ENCODE measurements at regions not wholly inside any gene's neighbourhood (a gene's known extent, or its start where the extent isn't known, plus 50 kb on each side); places are given as distances from the start of the nearest gene placed in this dataset.
"Not testable (repeated sequence)": the region's sequence is repeated elsewhere in the genome, so short reads cannot be mapped to it uniquely, and the experiment has no call there.

GRCh38 chr14:87617079-87617478, 375.9 kb downstream of the GALC start:
- H3K27me3 ChIP-seq (ENCODE audit: control insufficient read depth, insufficient read depth, low read length) = no peaks in the 10 kb centered on the region
- no peak overlapping the region for H3K4me3 ChIP-seq (ENCODE audit: low read depth, low read length)
- no peak for DNase-seq (ENCODE audit: low read depth)
- no peaks in the 10 kb centered on the region for H3K36me3 ChIP-seq (ENCODE audit: control insufficient read depth, insufficient read depth, low read length)
- TF ChIP-seq, protein P1, sequence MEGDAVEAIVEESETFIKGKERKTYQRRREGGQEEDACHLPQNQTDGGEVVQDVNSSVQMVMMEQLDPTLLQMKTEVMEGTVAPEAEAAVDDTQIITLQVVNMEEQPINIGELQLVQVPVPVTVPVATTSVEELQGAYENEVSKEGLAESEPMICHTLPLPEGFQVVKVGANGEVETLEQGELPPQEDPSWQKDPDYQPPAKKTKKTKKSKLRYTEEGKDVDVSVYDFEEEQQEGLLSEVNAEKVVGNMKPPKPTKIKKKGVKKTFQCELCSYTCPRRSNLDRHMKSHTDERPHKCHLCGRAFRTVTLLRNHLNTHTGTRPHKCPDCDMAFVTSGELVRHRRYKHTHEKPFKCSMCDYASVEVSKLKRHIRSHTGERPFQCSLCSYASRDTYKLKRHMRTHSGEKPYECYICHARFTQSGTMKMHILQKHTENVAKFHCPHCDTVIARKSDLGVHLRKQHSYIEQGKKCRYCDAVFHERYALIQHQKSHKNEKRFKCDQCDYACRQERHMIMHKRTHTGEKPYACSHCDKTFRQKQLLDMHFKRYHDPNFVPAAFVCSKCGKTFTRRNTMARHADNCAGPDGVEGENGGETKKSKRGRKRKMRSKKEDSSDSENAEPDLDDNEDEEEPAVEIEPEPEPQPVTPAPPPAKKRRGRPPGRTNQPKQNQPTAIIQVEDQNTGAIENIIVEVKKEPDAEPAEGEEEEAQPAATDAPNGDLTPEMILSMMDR (IDR thresholded peaks at IDR 0.05; ENCODE audit: insufficient read depth, low read length, poor library complexity, severe bottlenecking) = no peak

GRCh38 chr14:87615822-87616679, 376.9 kb downstream of the GALC start:
- TF ChIP-seq, protein P1 (IDR thresholded peaks at IDR 0.05; ENCODE audit: insufficient read depth, low read length, poor library complexity, severe bottlenecking) = peak; percentile 76
- no peak overlapping the region for H3K4me3 ChIP-seq (ENCODE audit: low read depth, low read length)
- no peaks in the 10 kb centered on the region for H3K36me3 ChIP-seq (ENCODE audit: control insufficient read depth, insufficient read depth, low read length)
- no peak for DNase-seq (ENCODE audit: low read depth)
- no peaks in the 10 kb centered on the region for H3K27me3 ChIP-seq (ENCODE audit: control insufficient read depth, insufficient read depth, low read length)

DNA sequence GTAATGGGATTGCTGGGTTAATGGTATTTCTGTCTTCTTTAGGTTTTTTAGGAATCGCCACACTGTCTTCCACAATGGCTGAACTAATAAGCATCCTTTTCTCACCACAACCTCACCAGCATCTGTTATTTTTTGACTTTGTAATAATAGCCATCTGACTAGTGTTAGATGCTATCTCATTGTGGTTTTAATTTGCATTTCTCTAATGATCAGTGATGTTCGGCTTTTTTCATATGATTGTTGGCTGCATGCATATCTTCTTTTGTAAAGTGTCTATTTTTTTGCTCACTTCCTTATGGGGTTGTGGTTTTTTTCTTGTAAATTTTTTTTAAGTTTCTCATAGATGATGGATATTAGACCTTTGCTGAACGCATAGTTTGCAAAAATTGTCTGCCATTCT, 377.9 kb downstream of the GALC start:
- no peaks in the 10 kb centered on the region for H3K27me3 ChIP-seq (ENCODE audit: control insufficient read depth, insufficient read depth, low read length)
- TF ChIP-seq, protein P1 (IDR thresholded peaks at IDR 0.05; ENCODE audit: insufficient read depth, low read length, poor library complexity, severe bottlenecking) = no peak
- no peak for DNase-seq (ENCODE audit: low read depth)
- H3K4me3 ChIP-seq (ENCODE audit: low read depth, low read length) = no peak overlapping the region
- H3K36me3 ChIP-seq (ENCODE audit: control insufficient read depth, insufficient read depth, low read length) = no peaks in the 10 kb centered on the region

GRCh38 chr14:87613881-87614280, 379.1 kb downstream of the GALC start:
- no peak for DNase-seq (ENCODE audit: low read depth)
- TF ChIP-seq, protein P1 (IDR thresholded peaks at IDR 0.05; ENCODE audit: insufficient read depth, low read length, poor library complexity, severe bottlenecking) = no peak
- Histone ChIP-seq H3K4me3 (ENCODE audit: low read depth, low read length) (no peak overlapping the region), H3K36me3 (ENCODE audit: control insufficient read depth, insufficient read depth, low read length) (no peaks in the 10 kb centered on the region), H3K27me3 (ENCODE audit: control insufficient read depth, insufficient read depth, low read length) (no peaks in the 10 kb centered on the region)

DNA sequence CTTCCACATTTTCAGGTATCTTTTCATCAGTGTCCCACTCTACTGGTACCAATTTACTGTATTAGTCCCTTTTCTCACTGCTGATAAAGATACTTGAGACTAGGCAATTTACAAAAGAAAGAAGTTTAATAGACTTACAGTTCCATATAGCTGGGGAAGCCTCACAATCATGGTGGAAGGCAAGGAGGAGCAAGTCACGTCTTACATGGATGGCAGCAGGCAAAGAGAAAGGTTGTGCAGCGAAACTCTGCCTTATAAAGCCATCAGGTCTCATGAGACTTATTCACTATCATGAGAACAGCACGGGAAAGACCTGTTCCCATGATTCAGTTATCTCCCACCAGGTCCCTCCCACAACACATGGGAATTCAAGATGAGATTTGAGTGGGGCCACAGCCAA, 385.9 kb downstream of the GALC start:
- not testable (repeated sequence) for DNase-seq (ENCODE audit: low read depth); H3K4me3 ChIP-seq (ENCODE audit: low read depth, low read length); H3K36me3 ChIP-seq (ENCODE audit: control insufficient read depth, insufficient read depth, low read length); H3K27me3 ChIP-seq (ENCODE audit: control insufficient read depth, insufficient read depth, low read length)

GRCh38 chr14:87601036-87601435, 391.9 kb downstream of the GALC start:
- TF ChIP-seq, protein P1 (IDR thresholded peaks at IDR 0.05; ENCODE audit: insufficient read depth, low read length, poor library complexity, severe bottlenecking) = no peak
- Histone ChIP-seq H3K27me3 (ENCODE audit: control insufficient read depth, insufficient read depth, low read length) (no peaks in the 10 kb centered on the region), H3K36me3 (ENCODE audit: control insufficient read depth, insufficient read depth, low read length) (no peaks in the 10 kb centered on the region), H3K4me3 (ENCODE audit: low read depth, low read length) (no peak overlapping the region)
- no peak for DNase-seq (ENCODE audit: low read depth)

Data from kidney epithelial cell (primary cell).